ENCODE measurements at regions not wholly inside any gene's neighbourhood (a gene's known extent, or its start where the extent isn't known, plus 50 kb on each side); places are given as distances from the start of the nearest gene placed in this dataset.

DNA sequence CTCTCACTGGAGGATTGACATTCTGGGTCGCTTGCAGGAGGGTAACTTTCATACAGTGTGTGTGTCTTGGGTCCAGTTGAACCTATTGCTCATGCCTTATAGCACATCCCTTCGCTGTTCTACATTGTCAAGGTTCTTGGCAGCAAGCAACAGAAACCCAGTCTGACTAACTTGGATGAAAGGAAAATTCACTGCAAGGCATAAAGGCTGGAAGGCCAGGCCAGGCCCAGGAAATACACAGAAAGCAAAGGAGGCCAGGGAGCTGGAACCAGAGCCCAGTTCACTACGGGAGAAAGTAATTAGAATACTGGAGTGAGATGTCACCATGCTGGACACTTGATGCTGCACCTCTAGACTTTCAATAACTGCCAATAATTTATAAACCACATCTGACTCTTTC is 353.8 kb upstream of the GATB start:
- ATAC-seq (no peak), FAIRE-seq (no peak), DNase-seq (ENCODE audit: low read depth, low spot score) (no peak)
- BruUV-seq (replicated peaks), result no TSS peak
- no peaks in the 10 kb centered on the region for H3K79me2 ChIP-seq (ENCODE audit: control insufficient read depth, insufficient read depth, low read length)
- intact Hi-C loops (cut with micrococcal nuclease; ENCODE audit: unreplicated experiment) (no loop called here), in situ Hi-C loops (cut with MboI) (no loop called here)
- H3K36me3 ChIP-seq (ENCODE audit: control insufficient read depth in 2 of 2, insufficient read depth in 2 of 2, low read length in 1 of 2), result no peaks in the 10 kb centered on the region
- H3K9ac ChIP-seq (ENCODE audit: control insufficient read depth, insufficient read depth, low read length), result no peak overlapping the region
- SMC1A ChIA-PET (ENCODE audit: uncharacterized antibody, unreplicated experiment), result no interaction called here
- no peak overlapping the region for H3K4me2 ChIP-seq (ENCODE audit: control insufficient read depth, insufficient read depth)
- RAD21 ChIA-PET (ENCODE audit: unreplicated experiment), result interaction anchor here (1.2 kb wide), 1 partner anchor 10 kb away, joined by 4 read pairs; no protein-coding TSS in a partner anchor
- WGBS (ENCODE audit: insufficient coverage, insufficient replicate concordance, low lambda C conversion rate, missing lambda C conversion rate), result 40% methylated on average over 3 of the region's 3 CpGs
- peaks cover 3% of the 10 kb centered on the region; the same call in 1 of the 2 replicates for H3K4me1 ChIP-seq (ENCODE audit: control insufficient read depth, insufficient read depth, low read length)
- H3K27me3 ChIP-seq (replicated peaks in 1 of 2; ENCODE audit: control insufficient read depth in 2 of 2, insufficient read depth in 2 of 2, low read length in 1 of 2), result peaks cover 0 to 1% of the 10 kb centered on the region in 2 experiments; a peak in 1 of 4 replicates
- TF ChIP-seq, protein P1, sequence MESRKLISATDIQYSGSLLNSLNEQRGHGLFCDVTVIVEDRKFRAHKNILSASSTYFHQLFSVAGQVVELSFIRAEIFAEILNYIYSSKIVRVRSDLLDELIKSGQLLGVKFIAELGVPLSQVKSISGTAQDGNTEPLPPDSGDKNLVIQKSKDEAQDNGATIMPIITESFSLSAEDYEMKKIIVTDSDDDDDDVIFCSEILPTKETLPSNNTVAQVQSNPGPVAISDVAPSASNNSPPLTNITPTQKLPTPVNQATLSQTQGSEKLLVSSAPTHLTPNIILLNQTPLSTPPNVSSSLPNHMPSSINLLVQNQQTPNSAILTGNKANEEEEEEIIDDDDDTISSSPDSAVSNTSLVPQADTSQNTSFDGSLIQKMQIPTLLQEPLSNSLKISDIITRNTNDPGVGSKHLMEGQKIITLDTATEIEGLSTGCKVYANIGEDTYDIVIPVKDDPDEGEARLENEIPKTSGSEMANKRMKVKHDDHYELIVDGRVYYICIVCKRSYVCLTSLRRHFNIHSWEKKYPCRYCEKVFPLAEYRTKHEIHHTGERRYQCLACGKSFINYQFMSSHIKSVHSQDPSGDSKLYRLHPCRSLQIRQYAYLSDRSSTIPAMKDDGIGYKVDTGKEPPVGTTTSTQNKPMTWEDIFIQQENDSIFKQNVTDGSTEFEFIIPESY (IDR thresholded peaks at IDR 0.05), result no peak
- TF ChIP-seq, protein P2, sequence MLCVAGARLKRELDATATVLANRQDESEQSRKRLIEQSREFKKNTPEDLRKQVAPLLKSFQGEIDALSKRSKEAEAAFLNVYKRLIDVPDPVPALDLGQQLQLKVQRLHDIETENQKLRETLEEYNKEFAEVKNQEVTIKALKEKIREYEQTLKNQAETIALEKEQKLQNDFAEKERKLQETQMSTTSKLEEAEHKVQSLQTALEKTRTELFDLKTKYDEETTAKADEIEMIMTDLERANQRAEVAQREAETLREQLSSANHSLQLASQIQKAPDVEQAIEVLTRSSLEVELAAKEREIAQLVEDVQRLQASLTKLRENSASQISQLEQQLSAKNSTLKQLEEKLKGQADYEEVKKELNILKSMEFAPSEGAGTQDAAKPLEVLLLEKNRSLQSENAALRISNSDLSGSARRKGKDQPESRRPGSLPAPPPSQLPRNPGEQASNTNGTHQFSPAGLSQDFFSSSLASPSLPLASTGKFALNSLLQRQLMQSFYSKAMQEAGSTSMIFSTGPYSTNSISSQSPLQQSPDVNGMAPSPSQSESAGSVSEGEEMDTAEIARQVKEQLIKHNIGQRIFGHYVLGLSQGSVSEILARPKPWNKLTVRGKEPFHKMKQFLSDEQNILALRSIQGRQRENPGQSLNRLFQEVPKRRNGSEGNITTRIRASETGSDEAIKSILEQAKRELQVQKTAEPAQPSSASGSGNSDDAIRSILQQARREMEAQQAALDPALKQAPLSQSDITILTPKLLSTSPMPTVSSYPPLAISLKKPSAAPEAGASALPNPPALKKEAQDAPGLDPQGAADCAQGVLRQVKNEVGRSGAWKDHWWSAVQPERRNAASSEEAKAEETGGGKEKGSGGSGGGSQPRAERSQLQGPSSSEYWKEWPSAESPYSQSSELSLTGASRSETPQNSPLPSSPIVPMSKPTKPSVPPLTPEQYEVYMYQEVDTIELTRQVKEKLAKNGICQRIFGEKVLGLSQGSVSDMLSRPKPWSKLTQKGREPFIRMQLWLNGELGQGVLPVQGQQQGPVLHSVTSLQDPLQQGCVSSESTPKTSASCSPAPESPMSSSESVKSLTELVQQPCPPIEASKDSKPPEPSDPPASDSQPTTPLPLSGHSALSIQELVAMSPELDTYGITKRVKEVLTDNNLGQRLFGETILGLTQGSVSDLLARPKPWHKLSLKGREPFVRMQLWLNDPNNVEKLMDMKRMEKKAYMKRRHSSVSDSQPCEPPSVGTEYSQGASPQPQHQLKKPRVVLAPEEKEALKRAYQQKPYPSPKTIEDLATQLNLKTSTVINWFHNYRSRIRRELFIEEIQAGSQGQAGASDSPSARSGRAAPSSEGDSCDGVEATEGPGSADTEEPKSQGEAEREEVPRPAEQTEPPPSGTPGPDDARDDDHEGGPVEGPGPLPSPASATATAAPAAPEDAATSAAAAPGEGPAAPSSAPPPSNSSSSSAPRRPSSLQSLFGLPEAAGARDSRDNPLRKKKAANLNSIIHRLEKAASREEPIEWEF (IDR thresholded peaks at IDR 0.05; ENCODE audit: insufficient replicate concordance, low read depth, low read length), result no peak
- TF ChIP-seq NFXL1 (IDR thresholded peaks at IDR 0.05; ENCODE audit: borderline replicate concordance), result no peak
- TF ChIP-seq CHD1 (IDR thresholded peaks at IDR 0.05; ENCODE audit: low read depth, low read length), result no peak
- TF ChIP-seq NFYA (IDR thresholded peaks at IDR 0.05; ENCODE audit: borderline replicate concordance, low read depth, low read length), result no peak
- H3K4me3 ChIP-seq, result no peak overlapping the region
- H2AFZ ChIP-seq (ENCODE audit: control insufficient read depth, low read depth, low read length), result no peak overlapping the region
- POLR2A ChIA-PET, result no interaction called here
- no peaks in the 10 kb centered on the region for H3K9me3 ChIP-seq (replicated peaks; ENCODE audit: control insufficient read depth, insufficient read depth, low read length)
- no peak overlapping the region for H3K27ac ChIP-seq (ENCODE audit: control insufficient read depth, insufficient read depth)
- CTCF ChIA-PET, result no interaction called here
- H4K20me1 ChIP-seq (ENCODE audit: control insufficient read depth, insufficient read depth), result no peaks in the 10 kb centered on the region

All from GM12878 (cell line).